ENCODE measurements at regions not wholly inside any gene's neighbourhood (a gene's known extent, or its start where the extent isn't known, plus 50 kb on each side); places are given as distances from the start of the nearest gene placed in this dataset.

DNA sequence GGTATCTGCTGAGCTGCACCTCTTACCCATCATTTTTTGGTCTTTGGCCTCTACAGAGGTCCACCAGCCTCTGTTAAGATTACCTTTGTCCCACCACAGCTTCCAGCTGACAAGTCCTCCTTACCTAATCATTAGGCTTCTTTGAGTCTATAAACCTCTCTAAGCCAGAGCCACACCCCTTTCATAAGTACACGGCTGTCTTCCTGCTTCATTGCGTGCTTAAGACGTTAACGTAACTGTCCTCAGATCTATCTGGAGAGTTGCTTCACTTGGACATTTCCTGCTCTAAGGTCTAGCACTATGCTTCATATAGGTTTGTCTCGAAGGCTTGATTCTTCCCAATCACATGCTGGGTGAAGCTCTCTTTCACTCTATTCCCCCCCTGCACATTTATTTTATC is 71.0 kb upstream of the CACHD1 start:
- TF ChIP-seq GABPA (IDR thresholded peaks at IDR 0.05; ENCODE audit: low read depth) = no peak
- TF ChIP-seq, protein P1, sequence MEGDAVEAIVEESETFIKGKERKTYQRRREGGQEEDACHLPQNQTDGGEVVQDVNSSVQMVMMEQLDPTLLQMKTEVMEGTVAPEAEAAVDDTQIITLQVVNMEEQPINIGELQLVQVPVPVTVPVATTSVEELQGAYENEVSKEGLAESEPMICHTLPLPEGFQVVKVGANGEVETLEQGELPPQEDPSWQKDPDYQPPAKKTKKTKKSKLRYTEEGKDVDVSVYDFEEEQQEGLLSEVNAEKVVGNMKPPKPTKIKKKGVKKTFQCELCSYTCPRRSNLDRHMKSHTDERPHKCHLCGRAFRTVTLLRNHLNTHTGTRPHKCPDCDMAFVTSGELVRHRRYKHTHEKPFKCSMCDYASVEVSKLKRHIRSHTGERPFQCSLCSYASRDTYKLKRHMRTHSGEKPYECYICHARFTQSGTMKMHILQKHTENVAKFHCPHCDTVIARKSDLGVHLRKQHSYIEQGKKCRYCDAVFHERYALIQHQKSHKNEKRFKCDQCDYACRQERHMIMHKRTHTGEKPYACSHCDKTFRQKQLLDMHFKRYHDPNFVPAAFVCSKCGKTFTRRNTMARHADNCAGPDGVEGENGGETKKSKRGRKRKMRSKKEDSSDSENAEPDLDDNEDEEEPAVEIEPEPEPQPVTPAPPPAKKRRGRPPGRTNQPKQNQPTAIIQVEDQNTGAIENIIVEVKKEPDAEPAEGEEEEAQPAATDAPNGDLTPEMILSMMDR (IDR thresholded peaks at IDR 0.05; ENCODE audit: insufficient read depth, low read length) = no peak
- TF ChIP-seq POLR2AphosphoS5 (IDR thresholded peaks at IDR 0.05; ENCODE audit: low read depth) = no peak
- no peak for TF ChIP-seq SPI1 (IDR thresholded peaks at IDR 0.05; ENCODE audit: borderline replicate concordance, low read depth)
- TF ChIP-seq, protein P2, sequence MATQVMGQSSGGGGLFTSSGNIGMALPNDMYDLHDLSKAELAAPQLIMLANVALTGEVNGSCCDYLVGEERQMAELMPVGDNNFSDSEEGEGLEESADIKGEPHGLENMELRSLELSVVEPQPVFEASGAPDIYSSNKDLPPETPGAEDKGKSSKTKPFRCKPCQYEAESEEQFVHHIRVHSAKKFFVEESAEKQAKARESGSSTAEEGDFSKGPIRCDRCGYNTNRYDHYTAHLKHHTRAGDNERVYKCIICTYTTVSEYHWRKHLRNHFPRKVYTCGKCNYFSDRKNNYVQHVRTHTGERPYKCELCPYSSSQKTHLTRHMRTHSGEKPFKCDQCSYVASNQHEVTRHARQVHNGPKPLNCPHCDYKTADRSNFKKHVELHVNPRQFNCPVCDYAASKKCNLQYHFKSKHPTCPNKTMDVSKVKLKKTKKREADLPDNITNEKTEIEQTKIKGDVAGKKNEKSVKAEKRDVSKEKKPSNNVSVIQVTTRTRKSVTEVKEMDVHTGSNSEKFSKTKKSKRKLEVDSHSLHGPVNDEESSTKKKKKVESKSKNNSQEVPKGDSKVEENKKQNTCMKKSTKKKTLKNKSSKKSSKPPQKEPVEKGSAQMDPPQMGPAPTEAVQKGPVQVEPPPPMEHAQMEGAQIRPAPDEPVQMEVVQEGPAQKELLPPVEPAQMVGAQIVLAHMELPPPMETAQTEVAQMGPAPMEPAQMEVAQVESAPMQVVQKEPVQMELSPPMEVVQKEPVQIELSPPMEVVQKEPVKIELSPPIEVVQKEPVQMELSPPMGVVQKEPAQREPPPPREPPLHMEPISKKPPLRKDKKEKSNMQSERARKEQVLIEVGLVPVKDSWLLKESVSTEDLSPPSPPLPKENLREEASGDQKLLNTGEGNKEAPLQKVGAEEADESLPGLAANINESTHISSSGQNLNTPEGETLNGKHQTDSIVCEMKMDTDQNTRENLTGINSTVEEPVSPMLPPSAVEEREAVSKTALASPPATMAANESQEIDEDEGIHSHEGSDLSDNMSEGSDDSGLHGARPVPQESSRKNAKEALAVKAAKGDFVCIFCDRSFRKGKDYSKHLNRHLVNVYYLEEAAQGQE (IDR thresholded peaks at IDR 0.05; ENCODE audit: insufficient replicate concordance, low read depth) = no peak
- no peak for DNase-seq (ENCODE audit: low read depth in 1 of 2, low spot score in 1 of 2)
- H3K27ac ChIP-seq (replicated peaks) = no peak overlapping the region
- no peak overlapping the region for H3K4me3 ChIP-seq (replicated peaks; ENCODE audit: insufficient read depth, low read length)
- no peaks in the 10 kb centered on the region for H3K27me3 ChIP-seq (ENCODE audit: insufficient read depth, poor library complexity, severe bottlenecking)

DNA sequence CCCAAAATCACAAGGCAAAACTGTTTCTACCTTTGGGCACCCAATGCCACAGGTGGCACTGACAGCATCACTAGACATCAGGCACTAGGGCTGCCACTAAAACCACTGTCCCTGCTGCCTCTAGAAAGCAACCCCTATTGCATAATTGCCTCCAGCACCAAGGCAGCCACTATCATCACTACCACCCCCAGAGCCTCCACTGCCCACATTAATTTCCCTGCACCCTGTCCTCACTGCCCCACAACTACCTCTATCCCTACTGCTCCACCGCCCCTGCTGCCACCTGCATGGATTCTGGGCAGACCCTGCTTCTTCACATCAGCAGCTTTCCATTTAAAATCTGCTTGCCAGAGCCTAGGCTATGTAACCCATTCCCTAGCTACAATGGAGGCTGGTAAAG is 68.6 kb upstream of the CACHD1 start:
- H3K4me3 ChIP-seq (replicated peaks; ENCODE audit: insufficient read depth, low read length) = no peak overlapping the region
- H3K27ac ChIP-seq (replicated peaks) = no peak overlapping the region
- TF ChIP-seq, protein P1 (IDR thresholded peaks at IDR 0.05; ENCODE audit: insufficient read depth, low read length) = no peak
- H3K27me3 ChIP-seq (ENCODE audit: insufficient read depth, poor library complexity, severe bottlenecking) = no peaks in the 10 kb centered on the region
- no peak for DNase-seq (ENCODE audit: low read depth in 1 of 2, low spot score in 1 of 2)

DNA sequence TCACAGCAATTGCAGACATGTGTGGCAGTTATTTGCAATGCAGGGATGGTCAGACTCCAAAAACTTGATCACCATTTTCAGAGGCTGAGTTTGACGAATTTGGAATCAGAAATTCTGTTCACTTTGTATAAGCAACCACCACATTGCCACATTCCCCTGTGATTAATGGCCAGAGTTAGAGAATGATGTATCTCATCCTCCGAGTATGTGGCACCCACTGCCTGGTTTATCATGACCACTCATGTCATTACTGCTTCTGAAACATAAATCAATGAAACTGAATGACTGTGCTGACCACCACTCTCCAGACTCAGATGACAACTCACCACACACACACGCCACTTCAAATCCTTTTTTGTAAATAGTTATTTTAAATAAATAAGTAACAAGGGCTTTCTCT is 66.6 kb upstream of the CACHD1 start:
- no peak overlapping the region for H3K4me3 ChIP-seq (replicated peaks; ENCODE audit: insufficient read depth, low read length)
- no peaks in the 10 kb centered on the region for H3K27me3 ChIP-seq (ENCODE audit: insufficient read depth, poor library complexity, severe bottlenecking)
- H3K27ac ChIP-seq (replicated peaks) = no peak overlapping the region
- DNase-seq (ENCODE audit: low read depth in 1 of 2, low spot score in 1 of 2) = no peak
- TF ChIP-seq, protein P2 (IDR thresholded peaks at IDR 0.05; ENCODE audit: insufficient replicate concordance, low read depth) = no peak
- TF ChIP-seq POLR2AphosphoS5 (IDR thresholded peaks at IDR 0.05; ENCODE audit: low read depth) = no peak
- TF ChIP-seq, protein P1 (IDR thresholded peaks at IDR 0.05; ENCODE audit: insufficient read depth, low read length) = no peak
- no peak for TF ChIP-seq SPI1 (IDR thresholded peaks at IDR 0.05; ENCODE audit: borderline replicate concordance, low read depth)
- no peak for TF ChIP-seq GABPA (IDR thresholded peaks at IDR 0.05; ENCODE audit: low read depth)

DNA sequence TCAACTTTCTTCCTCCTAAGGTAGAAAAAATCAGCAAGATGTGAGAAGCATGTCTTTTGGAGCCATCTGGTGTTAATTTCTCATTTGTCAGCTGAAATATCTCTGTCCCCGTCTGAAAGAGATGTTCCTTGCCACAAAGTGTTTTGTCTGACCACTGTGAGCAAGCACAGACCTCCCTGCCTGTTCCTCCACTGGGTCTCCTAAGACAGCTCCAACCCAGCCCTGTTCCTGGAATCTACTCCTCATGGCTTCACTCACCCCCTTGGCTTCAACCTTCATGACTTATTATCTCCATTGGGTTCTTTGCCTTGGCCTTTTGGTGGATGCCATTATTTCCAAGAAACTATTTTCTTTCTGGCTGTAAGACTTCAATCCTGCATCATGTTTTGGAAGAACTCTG is 65.7 kb upstream of the CACHD1 start:
- DNase-seq (ENCODE audit: low read depth in 1 of 2, low spot score in 1 of 2) = no peak
- Histone ChIP-seq H3K27me3 (ENCODE audit: insufficient read depth, poor library complexity, severe bottlenecking) (no peaks in the 10 kb centered on the region), H3K27ac (replicated peaks) (no peak overlapping the region), H3K4me3 (replicated peaks; ENCODE audit: insufficient read depth, low read length) (no peak overlapping the region)
- TF ChIP-seq POLR2AphosphoS5 (IDR thresholded peaks at IDR 0.05; ENCODE audit: low read depth) (no peak), GABPA (IDR thresholded peaks at IDR 0.05; ENCODE audit: low read depth) (no peak)
